ENCODE measurements at regions not wholly inside any gene's neighbourhood (a gene's known extent, or its start where the extent isn't known, plus 50 kb on each side); places are given as distances from the start of the nearest gene placed in this dataset.
"Not testable (repeated sequence)": the region's sequence is repeated elsewhere in the genome, so short reads cannot be mapped to it uniquely, and the experiment has no call there.

DNA sequence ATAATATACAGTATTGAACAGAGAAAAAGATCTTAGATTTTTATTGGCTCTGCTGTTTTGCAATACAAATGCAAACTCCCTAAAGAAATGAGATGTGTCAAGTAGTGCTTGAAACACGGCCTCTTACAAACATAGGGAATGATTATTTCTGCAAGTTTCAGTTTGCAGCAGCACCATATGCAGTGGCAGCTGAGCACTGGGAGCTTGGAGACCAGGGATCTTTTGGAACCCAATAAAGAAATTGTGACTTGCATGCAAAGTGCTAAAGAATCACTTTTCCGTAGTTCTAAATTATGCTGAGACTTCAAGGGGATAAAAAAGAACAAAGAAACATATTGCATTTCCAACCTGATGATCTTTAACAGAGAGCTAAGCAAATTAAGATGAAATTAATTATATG lies 674.6 kb upstream of the ZNF608 start:
- DNase-seq (ENCODE audit: low spot score), result no peak

DNA sequence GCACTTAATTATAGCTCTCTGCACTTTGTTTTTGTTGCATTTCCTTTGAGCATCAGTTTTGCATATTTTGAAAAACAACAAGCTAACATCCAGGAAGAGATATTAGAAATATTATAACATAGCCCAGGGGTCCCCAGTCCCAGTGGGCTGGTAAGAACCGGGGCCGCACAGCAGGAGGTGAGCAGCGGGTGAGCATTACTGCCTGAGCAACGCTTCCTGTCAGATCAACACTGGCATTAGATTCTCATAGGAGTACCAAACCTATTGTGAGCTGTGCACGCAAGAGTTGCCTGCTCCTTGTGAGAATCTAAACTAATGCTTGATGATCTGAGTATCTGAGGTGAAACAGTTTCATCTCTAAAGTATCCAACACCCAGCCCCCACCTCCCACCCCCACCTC lies 675.9 kb upstream of the ZNF608 start:
- no peak for DNase-seq (ENCODE audit: low spot score)

DNA sequence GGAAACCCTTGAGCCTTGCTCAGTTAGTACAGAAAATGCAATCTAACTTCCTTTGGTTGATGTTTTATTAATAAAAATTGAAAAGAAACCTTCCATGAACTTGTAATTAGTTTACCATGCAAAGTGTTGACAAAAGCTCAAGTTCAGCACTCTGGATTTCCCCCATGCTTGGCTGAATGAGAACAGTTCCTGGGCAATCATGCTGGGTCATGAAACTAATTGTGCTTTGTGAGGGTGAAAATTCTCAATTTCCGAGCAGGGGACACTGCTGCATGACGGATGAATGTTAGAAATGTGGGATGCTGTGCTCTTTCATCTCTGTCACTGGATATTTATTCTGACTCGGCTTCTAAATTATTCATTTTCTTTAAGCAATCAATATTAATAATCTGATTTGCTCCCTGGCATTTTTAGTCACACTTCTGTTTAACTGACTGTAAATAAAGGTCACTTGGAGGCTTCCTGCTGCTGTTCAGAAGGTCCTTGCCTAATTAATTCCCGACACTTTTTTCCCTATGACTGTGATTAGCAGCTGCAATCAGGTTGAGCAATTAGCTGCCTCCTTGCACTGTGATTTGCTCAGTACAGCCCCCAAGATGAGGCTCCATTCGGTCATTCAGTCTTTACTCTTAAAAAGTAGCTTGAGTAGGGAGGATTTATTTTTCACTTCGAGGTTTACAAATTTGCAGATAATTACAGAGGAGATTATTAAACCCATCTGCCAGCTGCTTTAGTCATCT lies 678.1 kb upstream of the ZNF608 start:
- DNase-seq (ENCODE audit: low spot score), result peak; percentile 51

GRCh38 chr5:125429498-125429897 lies 683.1 kb upstream of the ZNF608 start:
- DNase-seq (ENCODE audit: low spot score), result no peak

DNA sequence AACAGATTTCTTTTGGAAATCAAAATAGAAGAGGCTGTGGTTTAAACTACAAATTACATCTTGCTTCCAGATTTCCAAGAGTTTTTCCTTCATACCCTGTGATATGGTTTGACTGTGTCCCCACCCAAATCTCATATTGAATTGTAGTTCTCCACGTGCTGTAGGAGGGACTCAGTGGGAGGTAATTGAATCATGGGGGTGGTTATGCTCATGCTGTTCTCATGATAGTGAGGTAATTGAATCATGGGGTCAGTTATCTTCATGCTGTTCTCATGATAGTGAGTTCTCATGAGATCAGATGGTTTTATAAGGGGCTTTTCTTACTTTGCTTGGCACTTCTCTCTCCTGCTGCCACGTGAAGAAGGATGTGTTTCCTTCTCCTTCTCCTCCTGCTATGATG lies 687.0 kb upstream of the ZNF608 start:
- no peak for DNase-seq (ENCODE audit: low spot score)

- no peak for DNase-seq (ENCODE audit: low spot score)
Observed at GRCh38 chr5:125439243-125439642, 692.8 kb upstream of the ZNF608 start.

DNA sequence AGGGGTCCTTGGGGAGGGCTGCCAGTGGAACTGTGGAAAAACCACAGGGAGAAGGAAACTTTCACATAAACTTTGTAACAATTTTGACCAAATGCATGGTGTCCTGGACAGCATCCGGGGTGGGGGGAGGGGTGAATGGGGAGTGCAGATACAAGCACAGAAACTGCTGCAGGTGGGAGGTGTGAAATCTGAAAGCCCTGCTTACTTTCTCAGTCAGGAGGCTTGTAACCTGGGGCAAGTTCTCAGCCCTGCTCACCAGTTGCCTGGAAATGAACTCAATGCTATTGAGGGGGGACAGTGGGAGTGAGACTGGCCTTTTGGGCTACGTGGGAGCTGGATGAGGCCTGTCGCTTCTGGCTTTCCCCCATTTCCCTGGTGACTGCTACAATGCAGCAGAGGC lies 694.5 kb upstream of the ZNF608 start:
- no peak for DNase-seq (ENCODE audit: low spot score)

DNA sequence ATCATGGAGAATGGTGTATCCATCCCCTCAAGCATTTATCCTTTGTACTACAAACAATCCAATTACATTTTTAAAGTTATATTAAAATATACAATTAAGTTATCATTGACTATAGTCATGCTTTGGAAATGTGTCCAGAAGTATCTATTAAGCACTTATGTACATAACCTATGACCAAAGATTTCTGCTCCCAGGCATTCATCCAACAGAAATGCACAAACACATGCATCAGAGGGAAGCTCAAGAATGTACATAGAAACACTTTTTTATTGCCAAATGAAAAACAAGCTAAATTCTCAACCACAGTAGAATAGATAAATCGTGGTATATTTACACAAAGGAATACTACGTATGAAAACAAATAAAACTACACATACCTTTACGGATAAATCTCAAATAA lies 700.5 kb upstream of the ZNF608 start:
- DNase-seq (ENCODE audit: low spot score), result no peak

- no peak for DNase-seq (ENCODE audit: low spot score)
Observed at GRCh38 chr5:125450771-125451170, 704.3 kb upstream of the ZNF608 start.

GRCh38 chr5:125451622-125452021 lies 705.2 kb upstream of the ZNF608 start:
- no peak for DNase-seq (ENCODE audit: low spot score)

- no peak for DNase-seq (ENCODE audit: low spot score)
Observed at GRCh38 chr5:125452991-125453390, 706.6 kb upstream of the ZNF608 start.

GRCh38 chr5:125455041-125455440 lies 708.6 kb upstream of the ZNF608 start:
- no peak for DNase-seq (ENCODE audit: low spot score)

- DNase-seq (ENCODE audit: low spot score), result not testable (repeated sequence)
Observed at GRCh38 chr5:125456005-125456404, 709.6 kb upstream of the ZNF608 start.

DNA sequence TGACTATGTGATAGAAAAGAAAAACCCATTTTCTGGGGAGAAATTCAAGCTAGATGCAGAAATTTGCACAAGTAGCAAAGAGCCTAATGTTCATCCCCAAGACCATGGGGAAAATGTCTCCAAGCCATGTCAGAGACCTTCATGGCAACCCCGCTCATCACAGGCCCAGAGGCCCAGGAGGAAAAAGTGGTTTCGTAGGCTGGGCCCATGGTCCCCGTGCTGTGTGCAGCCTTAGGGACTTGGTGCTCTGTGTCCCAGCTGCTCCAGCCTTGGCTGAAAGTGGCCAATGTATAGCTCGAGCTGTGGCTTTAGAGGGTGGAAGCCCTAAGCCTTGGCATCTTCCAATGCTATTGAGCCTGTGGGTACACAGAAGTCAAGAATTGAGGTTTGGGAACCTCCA lies 711.2 kb upstream of the ZNF608 start:
- no peak for DNase-seq (ENCODE audit: low spot score)

GRCh38 chr5:125458949-125459348 lies 712.5 kb upstream of the ZNF608 start:
- DNase-seq (ENCODE audit: low spot score), result not testable (repeated sequence)

DNA sequence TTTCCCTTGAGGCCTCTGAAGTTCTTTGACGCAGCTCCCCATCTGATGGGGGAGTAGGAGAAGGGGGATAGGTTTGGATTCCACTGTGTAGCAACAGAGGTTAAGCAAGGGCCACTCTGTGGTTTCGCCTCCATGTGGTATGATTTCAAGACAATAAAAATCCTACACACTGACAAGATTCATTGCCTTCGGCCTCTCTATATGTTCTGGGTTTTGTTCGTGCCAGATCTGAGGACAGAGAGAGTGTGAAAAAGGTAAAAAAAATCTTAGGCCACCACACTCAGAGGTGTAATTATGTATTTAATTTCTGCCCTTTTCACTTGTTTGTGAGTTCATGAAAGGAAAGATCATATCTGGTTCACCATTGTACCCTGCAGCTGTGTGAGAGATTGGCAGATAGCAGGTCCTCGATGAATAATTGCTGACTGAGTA lies 715.2 kb upstream of the ZNF608 start:
- no peak for DNase-seq (ENCODE audit: low spot score)

DNA sequence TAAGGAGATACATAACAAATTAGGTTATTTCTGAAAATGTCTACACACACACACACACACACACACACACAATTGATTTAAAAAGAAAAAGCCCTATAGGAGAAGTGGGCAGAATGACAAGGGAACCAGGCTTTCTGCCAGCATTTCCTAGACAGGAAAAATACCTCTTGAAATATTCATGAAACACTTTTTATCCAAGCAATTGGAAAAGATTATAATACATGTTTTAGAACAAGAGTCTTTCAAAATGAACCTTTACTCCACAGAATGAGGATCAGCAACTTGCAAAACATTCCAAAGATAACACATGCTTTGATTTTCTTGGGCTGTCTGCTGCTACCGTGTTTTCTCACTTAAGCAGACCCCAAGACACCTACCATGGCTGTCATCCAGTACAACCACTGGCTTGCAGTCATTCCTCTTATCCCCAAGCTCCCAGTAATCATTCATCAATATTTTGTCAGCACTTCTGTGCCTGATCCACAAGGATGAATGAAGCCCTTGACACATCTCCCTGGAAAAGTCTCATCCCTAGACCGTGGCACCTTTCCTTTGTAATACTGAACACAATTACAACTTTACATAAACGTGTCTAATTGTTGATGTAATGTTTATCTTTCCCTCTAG lies 717.1 kb upstream of the ZNF608 start:
- no peak for DNase-seq (ENCODE audit: low spot score)

DNA sequence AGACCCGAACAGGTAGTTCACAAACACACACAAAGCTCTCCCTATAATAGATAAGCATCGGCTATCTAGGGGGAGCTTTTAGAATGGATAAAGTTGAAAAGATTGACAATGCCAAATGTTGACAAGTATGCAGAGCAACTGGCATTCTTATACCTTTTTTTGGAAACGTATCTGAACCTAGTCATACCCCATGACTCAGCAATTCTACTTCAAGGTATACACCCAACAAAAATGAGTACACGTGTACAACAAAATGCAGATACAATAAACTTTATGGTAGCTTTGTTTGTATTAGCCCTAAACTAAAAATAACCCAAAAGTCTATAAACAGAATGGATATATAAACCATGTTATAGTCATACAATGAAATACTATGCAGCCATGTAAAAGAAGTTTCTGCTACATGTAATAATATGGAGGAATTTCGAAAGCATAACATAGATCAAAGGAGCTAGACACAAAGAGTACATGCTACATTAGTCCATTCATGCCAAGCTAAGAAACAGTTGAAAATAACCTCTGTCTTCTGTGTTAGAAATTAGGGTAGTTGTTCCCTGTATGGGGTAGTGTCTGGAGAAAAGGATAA lies 718.5 kb upstream of the ZNF608 start:
- no peak for DNase-seq (ENCODE audit: low spot score)

- DNase-seq (ENCODE audit: low spot score), result no peak
Observed at GRCh38 chr5:125465703-125466102, 719.3 kb upstream of the ZNF608 start.

DNA sequence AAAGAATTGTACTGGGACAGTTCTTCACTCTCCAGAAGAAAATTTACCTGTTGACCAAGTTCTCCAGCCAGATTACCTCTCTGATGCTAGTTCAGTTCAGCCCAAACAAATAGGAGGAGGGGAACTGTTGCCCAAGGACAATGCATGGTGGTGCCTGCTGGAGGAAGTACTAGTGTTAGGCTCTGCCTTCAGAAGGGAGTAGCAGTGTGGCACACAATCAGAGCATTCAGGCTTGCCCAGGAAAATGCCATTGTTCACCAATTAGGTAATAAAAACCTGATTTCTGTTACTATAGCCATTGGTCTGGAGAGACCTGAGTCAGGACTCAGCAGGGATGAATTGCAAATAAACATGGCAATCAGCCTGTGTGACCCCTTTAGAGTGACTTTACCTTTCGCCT lies 720.8 kb upstream of the ZNF608 start:
- no peak for DNase-seq (ENCODE audit: low spot score)

DNA sequence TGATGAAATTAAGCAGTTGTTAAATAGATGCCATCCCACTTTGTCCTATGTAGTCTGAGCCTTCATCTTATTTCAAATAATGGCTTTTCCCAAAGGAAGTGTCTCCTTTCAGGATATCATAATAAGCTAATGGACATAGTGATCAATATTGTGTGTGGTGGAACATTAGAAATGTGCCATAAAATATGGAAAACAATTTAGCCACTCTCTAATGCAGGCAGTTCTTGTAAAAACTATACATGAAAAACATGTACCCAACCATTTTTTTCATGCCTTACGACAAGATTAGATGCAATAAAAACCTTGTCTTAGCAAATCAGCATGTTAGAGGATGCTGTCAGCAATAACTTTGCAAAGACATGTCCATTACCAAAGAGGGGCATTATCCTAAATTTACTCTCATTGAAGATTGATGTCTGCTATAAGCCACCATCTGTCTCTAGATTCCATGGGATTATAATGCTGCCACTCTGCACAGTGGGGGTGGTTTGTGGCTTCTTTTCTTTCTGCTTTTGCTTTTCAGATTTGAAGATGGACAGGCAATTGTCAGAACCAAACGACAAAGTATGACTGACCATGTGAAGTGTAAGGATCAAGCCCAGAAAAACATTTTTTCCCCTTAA lies 724.0 kb upstream of the ZNF608 start:
- peak; percentile 43 for DNase-seq (ENCODE audit: low spot score)

DNA sequence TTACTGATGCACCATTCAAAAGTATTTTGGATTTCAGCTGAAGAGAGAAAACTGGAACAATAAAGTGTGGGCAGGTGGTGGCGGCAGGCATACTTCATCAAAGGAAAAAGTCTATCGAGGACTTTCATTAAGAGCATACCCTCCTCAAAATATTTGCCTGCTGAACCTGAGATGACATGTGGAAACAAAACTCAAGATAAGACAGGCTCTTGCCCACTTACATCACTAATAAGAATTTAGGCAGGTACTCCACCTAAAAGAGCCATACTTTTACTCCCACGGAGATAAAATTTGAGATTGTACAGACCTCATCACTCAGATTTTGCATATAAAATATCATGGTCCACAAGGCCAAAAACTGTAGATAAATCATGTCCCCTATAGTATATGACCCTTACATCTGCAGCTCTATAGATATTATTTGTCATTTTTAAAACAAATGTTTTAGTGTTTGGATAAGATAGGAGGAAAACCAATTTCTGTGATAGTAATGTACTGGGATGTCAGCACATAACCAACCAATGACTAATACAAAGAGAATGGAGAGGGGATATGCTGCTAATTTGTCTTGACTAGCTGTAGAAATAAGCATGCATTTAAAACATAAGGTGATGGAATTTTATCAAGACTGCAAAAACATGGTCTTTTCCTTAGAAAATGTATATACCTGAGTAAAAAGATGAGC lies 730.6 kb upstream of the ZNF608 start:
- no peak for DNase-seq (ENCODE audit: low spot score)

DNA sequence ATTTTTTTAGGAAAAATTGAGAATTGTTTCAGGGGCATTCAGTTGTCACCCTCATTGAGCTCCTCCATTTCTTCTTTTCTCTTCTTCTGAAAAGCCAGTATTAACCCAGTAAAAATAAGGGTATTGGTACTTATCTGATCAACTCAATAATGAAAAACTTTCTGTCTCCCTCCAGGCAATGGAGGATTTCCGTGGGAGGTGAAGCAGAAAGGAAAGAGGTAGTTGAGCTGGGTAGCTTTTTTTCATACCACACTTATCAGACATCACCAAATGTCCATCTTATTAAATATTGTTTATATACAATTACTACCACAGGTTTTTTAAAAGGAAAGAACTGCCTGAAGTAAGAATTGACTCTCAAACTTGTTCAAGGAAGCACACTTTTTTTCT lies 731.1 kb upstream of the ZNF608 start:
- DNase-seq (ENCODE audit: low spot score), result no peak

Measured in D341Med (cell line).